Astrocyte (in vitro differentiated cells and primary cell): ENCODE measurements at regions not wholly inside any gene's neighbourhood (a gene's known extent, or its start where the extent isn't known, plus 50 kb on each side); places are given as distances from the start of the nearest gene placed in this dataset.

Source experiments
- DNase-seq: peaks from one replicate; pipeline ENCODE4 v3.0.0-alpha.2; 2010; ENCODE audit warnings: low read depth
- FAIRE-seq: peaks from 2 replicates; lab custom pipeline; 2011; peaks lifted over from hg19 to GRCh38; lab: Jason Lieb, UNC
- H2AFZ ChIP-seq: 2 replicates; pipeline ENCODE4 v1.6.0; 2012; ENCODE audit warnings: low read depth, low read length, inconsistent platforms
- H3K27ac ChIP-seq: 2 replicates; pipeline ENCODE4 v1.5.1; 2011; ENCODE audit warnings: low read depth, low read length, inconsistent platforms
- H3K27me3 ChIP-seq: 2 replicates; pipeline ENCODE4 v1.6.0; 2011; ENCODE audit warnings: low read length, inconsistent platforms; ENCODE audit not compliant: insufficient read depth
- H3K36me3 ChIP-seq: 2 replicates; pipeline ENCODE4 v1.5.1; 2011; ENCODE audit warnings: low read length, inconsistent platforms; ENCODE audit not compliant: insufficient read depth
- H3K4me1 ChIP-seq: 2 replicates; pipeline ENCODE4 v1.5.1; 2011; ENCODE audit warnings: low read length, inconsistent platforms; ENCODE audit not compliant: insufficient read depth
- H3K4me2 ChIP-seq: 2 replicates; pipeline ENCODE4 v1.6.0; 2012; ENCODE audit warnings: low read length, inconsistent platforms
- H3K4me3 ChIP-seq: 2 replicates; pipeline ENCODE4 v1.5.1; 2011; ENCODE audit warnings: low read depth, mild to moderate bottlenecking, low read length, inconsistent platforms; ENCODE audit not compliant: insufficient read depth
- H3K79me2 ChIP-seq: 2 replicates; pipeline ENCODE4 v1.6.0; 2012; ENCODE audit warnings: mild to moderate bottlenecking, low read length, inconsistent platforms; ENCODE audit not compliant: insufficient read depth
- H3K9ac ChIP-seq: 2 replicates; pipeline ENCODE4 v1.6.0; 2012; ENCODE audit warnings: mild to moderate bottlenecking, low read length, inconsistent platforms
- H3K9me3 ChIP-seq: 2 replicates; pipeline ENCODE4 v1.5.1; 2012; ENCODE audit warnings: low read depth, mild to moderate bottlenecking, low read length, inconsistent platforms; ENCODE audit not compliant: insufficient read depth
- H4K20me1 ChIP-seq: 2 replicates; pipeline ENCODE4 v1.6.0; 2012; ENCODE audit warnings: low read length, inconsistent platforms; ENCODE audit not compliant: insufficient read depth
- H3K27ac Mint-ChIP-seq: one replicate; pipeline ENCODE4 v1.8.0; 2021; ENCODE audit warnings: mild to moderate bottlenecking, mixed read lengths; ENCODE audit not compliant: unreplicated experiment
- H3K27me3 Mint-ChIP-seq: one replicate; pipeline ENCODE4 v1.8.0; 2021; ENCODE audit warnings: low read depth, mixed read lengths; ENCODE audit not compliant: unreplicated experiment
- H3K36me3 Mint-ChIP-seq: one replicate; pipeline ENCODE4 v1.8.0; 2021; ENCODE audit warnings: low read depth, mixed read lengths; ENCODE audit not compliant: unreplicated experiment
- H3K4me1 Mint-ChIP-seq: one replicate; pipeline ENCODE4 v1.8.0; 2021; ENCODE audit warnings: low read depth, mixed read lengths; ENCODE audit not compliant: unreplicated experiment
- H3K4me3 Mint-ChIP-seq: one replicate; pipeline ENCODE4 v1.8.0; 2021; ENCODE audit warnings: mild to moderate bottlenecking, moderate library complexity, mixed read lengths; ENCODE audit not compliant: unreplicated experiment
- H3K9me3 Mint-ChIP-seq: one replicate; pipeline ENCODE4 v1.8.0; 2021; ENCODE audit warnings: mild to moderate bottlenecking, mixed read lengths; ENCODE audit not compliant: unreplicated experiment
- CTCF ChIP-seq: IDR thresholded peaks from 2 replicates; pipeline ENCODE4 v1.5.1; 2011; ENCODE audit warnings: low read depth, mild to moderate bottlenecking, inconsistent platforms, low read length, moderate library complexity; ENCODE audit not compliant: insufficient read depth
- EZH2 ChIP-seq: IDR thresholded peaks from 2 replicates; pipeline ENCODE4 v1.6.1; 2012; ENCODE audit warnings: mild to moderate bottlenecking, low read length, inconsistent platforms; ENCODE audit not compliant: insufficient read depth

- H3K27me3 ChIP-seq, result no peaks in the 10 kb centered on the region
- Mint-ChIP-seq H3K4me3 (no peak overlapping the region), H3K27me3 (peaks cover 33% of the 10 kb centered on the region), H3K27ac (no peak overlapping the region), H3K9me3 (no peaks in the 10 kb centered on the region), H3K4me1 (peaks cover 4% of the 10 kb centered on the region), H3K36me3 (peaks cover 6% of the 10 kb centered on the region)
- H3K4me2 ChIP-seq, result no peak overlapping the region
- no peak overlapping the region for H3K9ac ChIP-seq
- TF ChIP-seq CTCF, result no peak
- no peak for TF ChIP-seq EZH2
- no peak overlapping the region for H2AFZ ChIP-seq
- H3K9me3 ChIP-seq, result no peaks in the 10 kb centered on the region
- no peaks in the 10 kb centered on the region for H3K4me1 ChIP-seq
- no peak overlapping the region for H3K4me3 ChIP-seq
- no peak overlapping the region for H3K27ac ChIP-seq
- FAIRE-seq (no peak), DNase-seq (no peak)
- no peaks in the 10 kb centered on the region for H4K20me1 ChIP-seq
- no peaks in the 10 kb centered on the region for H3K79me2 ChIP-seq
- H3K36me3 ChIP-seq, result no peaks in the 10 kb centered on the region
These were observed 72.0 kb upstream of the IQSEC1 start for GRCh38 chr3:13145131-13145825.

GRCh38 chr3:13144163-13145023 is 71.2 kb upstream of the IQSEC1 start:
- Histone ChIP-seq H3K4me1 (no peaks in the 10 kb centered on the region), H3K9me3 (no peaks in the 10 kb centered on the region), H3K4me3 (no peak overlapping the region), H3K9ac (no peak overlapping the region), H3K36me3 (no peaks in the 10 kb centered on the region), H3K79me2 (no peaks in the 10 kb centered on the region), H4K20me1 (no peaks in the 10 kb centered on the region), H3K27me3 (no peaks in the 10 kb centered on the region), H3K27ac (no peak overlapping the region), H3K4me2 (no peak overlapping the region), H2AFZ (no peak overlapping the region)
- Mint-ChIP-seq H3K9me3 (no peaks in the 10 kb centered on the region), H3K27ac (no peak overlapping the region), H3K4me3 (no peak overlapping the region), H3K4me1 (no peaks in the 10 kb centered on the region), H3K27me3 (peaks cover 32% of the 10 kb centered on the region), H3K36me3 (peaks cover 9% of the 10 kb centered on the region)
- TF ChIP-seq CTCF, result no peak
- no peak for TF ChIP-seq EZH2
- no peak for DNase-seq
- no peak for FAIRE-seq
